Cardiac fibroblast (primary cell): ENCODE measurements at regions not wholly inside any gene's neighbourhood (a gene's known extent, or its start where the extent isn't known, plus 50 kb on each side); places are given as distances from the start of the nearest gene placed in this dataset.

ENCODE experiments used
- DNase-seq, 2 donors: peaks; one replicate each; pipeline versions ENCODE4 v3.0.0 to v3.0.0-alpha.2; 2010; ENCODE audit warnings: low read depth in 2 of 2
- H3K4me3 ChIP-seq, 2 donors: replicated peaks in 1 of 2; 1 replicate in 1 of 2; 2 replicates in 1 of 2; pipeline ENCODE4 v1.5.1; 2011; ENCODE audit warnings: low read depth in 2 of 2, low read length in 2 of 2, mild to moderate bottlenecking in 2 of 2, moderate library complexity in 1 of 2
- TF ChIP-seq, protein P1 (sequence below): IDR thresholded peaks from one replicate; pipeline ENCODE4 v1.5.1; 2011; ENCODE audit warnings: low read depth, mild to moderate bottlenecking, low read length, inconsistent platforms

- no peak overlapping the region for H3K4me3 ChIP-seq
- DNase-seq, result no peak
- TF ChIP-seq, protein P1, sequence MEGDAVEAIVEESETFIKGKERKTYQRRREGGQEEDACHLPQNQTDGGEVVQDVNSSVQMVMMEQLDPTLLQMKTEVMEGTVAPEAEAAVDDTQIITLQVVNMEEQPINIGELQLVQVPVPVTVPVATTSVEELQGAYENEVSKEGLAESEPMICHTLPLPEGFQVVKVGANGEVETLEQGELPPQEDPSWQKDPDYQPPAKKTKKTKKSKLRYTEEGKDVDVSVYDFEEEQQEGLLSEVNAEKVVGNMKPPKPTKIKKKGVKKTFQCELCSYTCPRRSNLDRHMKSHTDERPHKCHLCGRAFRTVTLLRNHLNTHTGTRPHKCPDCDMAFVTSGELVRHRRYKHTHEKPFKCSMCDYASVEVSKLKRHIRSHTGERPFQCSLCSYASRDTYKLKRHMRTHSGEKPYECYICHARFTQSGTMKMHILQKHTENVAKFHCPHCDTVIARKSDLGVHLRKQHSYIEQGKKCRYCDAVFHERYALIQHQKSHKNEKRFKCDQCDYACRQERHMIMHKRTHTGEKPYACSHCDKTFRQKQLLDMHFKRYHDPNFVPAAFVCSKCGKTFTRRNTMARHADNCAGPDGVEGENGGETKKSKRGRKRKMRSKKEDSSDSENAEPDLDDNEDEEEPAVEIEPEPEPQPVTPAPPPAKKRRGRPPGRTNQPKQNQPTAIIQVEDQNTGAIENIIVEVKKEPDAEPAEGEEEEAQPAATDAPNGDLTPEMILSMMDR, result no peak
Observed at GRCh38 chr1:234665975-234666605, 56.1 kb upstream of the IRF2BP2 start.

DNA sequence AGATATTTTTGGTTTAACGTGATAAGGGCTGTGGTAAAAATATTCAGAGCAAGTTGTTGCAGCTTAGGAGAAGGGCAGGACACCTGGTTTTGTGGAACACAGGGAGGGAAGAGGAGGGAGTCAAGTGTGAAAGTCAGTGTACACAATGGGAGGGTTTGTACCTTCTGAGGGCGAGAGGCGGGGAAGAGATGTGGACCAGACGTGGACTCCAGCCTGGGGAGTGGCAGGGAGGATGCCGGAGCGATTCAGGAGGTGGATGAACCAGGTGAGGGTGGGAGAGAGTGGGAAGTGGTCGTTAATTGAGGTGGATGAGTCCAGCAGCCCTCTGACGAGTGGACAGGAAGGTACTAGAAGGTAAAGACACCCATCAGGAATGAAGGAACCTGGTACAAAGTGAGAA is 52.2 kb upstream of the IRF2BP2 start:
- H3K4me3 ChIP-seq, result no peak overlapping the region
- TF ChIP-seq, protein P1, result no peak
- no peak for DNase-seq

- no peak overlapping the region for H3K4me3 ChIP-seq
- TF ChIP-seq, protein P1, result no peak
- no peak for DNase-seq
Observed at GRCh38 chr1:234661317-234661928, 51.4 kb upstream of the IRF2BP2 start.

GRCh38 chr1:234660536-234661316 is 50.7 kb upstream of the IRF2BP2 start:
- no peak for DNase-seq
- TF ChIP-seq, protein P1, result no peak
- H3K4me3 ChIP-seq, result no peak overlapping the region
